ENCODE measurements at regions not wholly inside any gene's neighbourhood (a gene's known extent, or its start where the extent isn't known, plus 50 kb on each side); places are given as distances from the start of the nearest gene placed in this dataset.

DNA sequence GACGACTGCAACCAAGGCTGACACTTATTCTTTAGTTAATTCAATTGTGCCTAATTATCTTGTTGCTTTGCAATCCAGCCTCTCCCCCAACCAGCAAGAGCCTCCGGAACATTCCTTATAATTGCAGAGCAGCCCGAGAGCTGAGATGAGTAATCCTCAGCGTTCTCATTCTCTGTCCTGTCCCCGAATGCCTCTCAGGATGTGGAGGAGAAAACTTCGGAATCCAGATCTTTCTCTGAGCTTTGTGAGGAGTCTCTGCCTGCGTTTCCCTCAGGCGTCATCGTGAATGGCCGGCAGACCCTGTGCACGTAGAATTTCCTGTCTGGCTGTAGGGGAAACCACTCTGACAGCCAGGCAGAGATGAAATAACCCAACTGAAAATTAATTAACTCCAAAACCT lies 160.5 kb upstream of the DIO3 start:
- TF ChIP-seq, protein P1, sequence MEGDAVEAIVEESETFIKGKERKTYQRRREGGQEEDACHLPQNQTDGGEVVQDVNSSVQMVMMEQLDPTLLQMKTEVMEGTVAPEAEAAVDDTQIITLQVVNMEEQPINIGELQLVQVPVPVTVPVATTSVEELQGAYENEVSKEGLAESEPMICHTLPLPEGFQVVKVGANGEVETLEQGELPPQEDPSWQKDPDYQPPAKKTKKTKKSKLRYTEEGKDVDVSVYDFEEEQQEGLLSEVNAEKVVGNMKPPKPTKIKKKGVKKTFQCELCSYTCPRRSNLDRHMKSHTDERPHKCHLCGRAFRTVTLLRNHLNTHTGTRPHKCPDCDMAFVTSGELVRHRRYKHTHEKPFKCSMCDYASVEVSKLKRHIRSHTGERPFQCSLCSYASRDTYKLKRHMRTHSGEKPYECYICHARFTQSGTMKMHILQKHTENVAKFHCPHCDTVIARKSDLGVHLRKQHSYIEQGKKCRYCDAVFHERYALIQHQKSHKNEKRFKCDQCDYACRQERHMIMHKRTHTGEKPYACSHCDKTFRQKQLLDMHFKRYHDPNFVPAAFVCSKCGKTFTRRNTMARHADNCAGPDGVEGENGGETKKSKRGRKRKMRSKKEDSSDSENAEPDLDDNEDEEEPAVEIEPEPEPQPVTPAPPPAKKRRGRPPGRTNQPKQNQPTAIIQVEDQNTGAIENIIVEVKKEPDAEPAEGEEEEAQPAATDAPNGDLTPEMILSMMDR (IDR thresholded peaks at IDR 0.05; ENCODE audit: insufficient read depth, low read length, missing control alignments) = no peak
- CTCF ChIA-PET = no interaction called here
- DNase-seq (ENCODE audit: low read depth, low spot score) = peak; percentile 7
- no peak overlapping the region for H3K4me3 ChIP-seq (ENCODE audit: low read depth, low read length)
- POLR2A ChIA-PET = no interaction called here

DNA sequence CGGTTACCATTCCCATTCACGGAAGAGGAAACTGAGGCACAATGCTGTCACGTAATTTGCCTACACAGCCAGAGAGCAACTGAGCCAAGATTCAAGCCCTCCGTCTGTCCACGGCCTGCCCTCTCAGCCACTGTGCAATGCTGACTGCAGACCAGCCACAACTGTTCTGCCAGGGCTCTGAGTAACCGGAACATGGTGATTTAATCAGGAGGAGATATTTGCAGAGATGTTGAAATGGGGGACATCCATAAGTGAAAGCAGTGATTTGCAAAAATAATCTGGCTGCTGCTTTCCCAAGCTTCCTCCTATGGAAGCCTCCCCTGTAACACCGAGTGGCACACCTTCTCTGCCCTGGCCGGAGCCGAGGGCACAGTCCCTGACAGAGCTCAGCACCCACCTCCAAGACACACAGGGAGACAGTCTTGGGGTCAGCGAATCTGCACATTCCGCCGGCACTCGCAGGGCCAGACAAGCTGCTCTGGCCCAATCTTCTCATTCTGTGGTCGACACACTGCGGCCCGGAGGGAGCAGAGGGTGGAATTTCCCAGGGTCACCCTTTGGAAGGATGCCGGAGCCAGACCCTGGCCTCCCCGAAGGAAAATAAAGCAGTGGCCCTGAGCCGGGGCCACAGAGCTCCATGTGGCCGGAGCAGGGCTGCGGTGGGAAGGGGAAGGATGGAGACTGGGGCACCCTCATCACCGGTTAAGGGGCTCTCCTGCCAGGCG lies 158.2 kb upstream of the DIO3 start:
- ChIA-PET CTCF (no interaction called here), POLR2A (no interaction called here)
- no peak overlapping the region for H3K4me3 ChIP-seq (ENCODE audit: low read depth, low read length)
- no peak for DNase-seq (ENCODE audit: low read depth, low spot score)
- TF ChIP-seq, protein P1 (IDR thresholded peaks at IDR 0.05; ENCODE audit: insufficient read depth, low read length, missing control alignments) = no peak

DNA sequence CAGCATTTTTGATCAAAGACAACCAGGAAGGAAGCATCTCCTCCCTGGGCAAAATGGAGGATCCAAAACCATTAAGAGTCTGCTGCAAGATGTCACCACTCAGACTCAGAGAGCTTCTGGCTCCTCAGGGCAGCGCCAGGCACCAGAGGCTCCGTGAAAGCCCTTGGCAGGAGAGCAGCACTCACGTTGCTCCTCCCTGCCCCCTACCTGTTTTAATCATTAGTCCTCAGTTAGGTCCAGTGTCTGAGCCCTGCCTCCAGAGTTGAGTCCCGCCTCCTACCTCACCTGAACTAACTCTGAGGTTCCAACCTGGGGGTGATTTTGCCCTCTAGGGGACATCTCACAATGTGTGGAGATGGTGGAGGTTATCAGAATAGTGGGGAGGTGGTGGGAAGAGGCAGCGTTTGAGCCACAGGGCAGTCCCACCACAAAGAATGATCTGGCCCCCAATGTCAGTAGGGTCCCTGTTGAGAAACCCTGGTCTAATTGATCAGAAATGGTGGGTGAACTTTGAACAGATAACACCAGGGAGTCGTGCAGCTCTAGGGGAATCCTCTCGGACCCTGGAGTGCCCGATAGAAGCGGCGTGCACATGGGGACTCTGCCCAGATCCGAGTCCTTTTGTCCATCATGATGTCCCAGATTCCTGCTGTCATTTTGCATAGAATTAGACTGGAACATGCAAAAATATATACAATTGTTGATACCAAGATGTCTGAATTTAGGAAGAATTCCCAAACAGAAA lies 156.7 kb upstream of the DIO3 start:
- POLR2A ChIA-PET = no interaction called here
- CTCF ChIA-PET = no interaction called here
- no peak for DNase-seq (ENCODE audit: low read depth, low spot score)

DNA sequence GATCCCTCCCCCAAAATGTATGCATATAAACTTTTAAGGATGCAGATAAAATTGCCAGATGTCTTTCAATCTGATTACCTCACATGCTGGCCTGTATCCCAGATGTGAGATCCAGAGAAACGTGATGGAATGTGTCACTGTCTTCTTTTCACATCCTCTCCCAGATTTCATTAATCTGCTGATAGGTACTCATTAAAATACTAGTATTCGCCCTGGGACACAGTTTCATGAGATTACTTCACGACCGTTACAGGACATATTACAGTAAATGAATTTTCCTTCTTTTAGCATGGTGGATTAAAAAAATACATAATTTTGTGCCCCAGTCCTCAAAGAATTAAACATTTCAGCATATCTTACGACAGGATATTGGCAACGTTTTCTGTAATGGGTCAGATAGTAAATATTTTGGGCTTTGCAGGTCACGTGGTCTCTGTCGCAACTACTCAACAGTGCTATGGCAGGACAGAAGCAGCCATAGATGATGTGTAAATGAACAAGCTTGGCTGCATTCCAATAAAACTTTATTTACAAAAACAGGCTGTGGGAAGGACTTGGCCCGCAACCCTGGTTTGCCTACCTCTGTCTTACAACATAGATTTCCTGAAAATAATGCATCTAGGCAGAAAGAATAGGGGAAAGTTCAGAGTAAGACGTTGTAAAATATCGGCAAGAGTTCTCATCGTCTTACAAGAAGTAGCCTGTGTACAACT lies 156.0 kb upstream of the DIO3 start:
- DNase-seq (ENCODE audit: low read depth, low spot score) = no peak
- ChIA-PET POLR2A (no interaction called here), CTCF (no interaction called here)
- no peak overlapping the region for H3K4me3 ChIP-seq (ENCODE audit: low read depth, low read length)
- TF ChIP-seq, protein P1 (IDR thresholded peaks at IDR 0.05; ENCODE audit: insufficient read depth, low read length, missing control alignments) = no peak

More for the DNA sequence above, 156.7 kb upstream of the DIO3 start:
- TF ChIP-seq, protein P1 (IDR thresholded peaks at IDR 0.05; ENCODE audit: insufficient read depth, low read length, missing control alignments) = no peak
- H3K4me3 ChIP-seq (ENCODE audit: low read depth, low read length) = no peak overlapping the region

DNA sequence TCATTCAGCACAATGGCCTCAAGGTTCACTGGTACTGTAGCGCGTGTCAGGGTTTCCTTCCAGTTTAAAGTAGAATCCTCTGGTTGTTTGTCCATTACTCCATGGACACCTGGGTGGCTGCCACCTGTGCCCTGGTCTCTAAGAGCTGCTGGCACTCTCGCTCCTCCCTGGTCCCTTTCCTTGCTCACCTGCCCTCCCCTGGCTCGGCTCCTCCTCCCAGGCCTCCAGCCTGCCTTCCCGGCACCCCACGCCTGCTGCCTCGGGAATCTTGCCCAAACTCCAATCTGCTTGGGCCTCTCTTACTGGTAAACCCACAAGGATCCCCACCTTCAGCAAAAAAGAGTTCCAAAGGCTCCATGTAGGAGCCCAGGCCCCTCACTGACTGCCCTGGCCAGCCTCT lies 154.4 kb upstream of the DIO3 start:
- TF ChIP-seq, protein P1 (IDR thresholded peaks at IDR 0.05; ENCODE audit: insufficient read depth, low read length, missing control alignments) = no peak
- CTCF ChIA-PET = no interaction called here
- no peak overlapping the region for H3K4me3 ChIP-seq (ENCODE audit: low read depth, low read length)
- POLR2A ChIA-PET = no interaction called here
- DNase-seq (ENCODE audit: low read depth, low spot score) = no peak

DNA sequence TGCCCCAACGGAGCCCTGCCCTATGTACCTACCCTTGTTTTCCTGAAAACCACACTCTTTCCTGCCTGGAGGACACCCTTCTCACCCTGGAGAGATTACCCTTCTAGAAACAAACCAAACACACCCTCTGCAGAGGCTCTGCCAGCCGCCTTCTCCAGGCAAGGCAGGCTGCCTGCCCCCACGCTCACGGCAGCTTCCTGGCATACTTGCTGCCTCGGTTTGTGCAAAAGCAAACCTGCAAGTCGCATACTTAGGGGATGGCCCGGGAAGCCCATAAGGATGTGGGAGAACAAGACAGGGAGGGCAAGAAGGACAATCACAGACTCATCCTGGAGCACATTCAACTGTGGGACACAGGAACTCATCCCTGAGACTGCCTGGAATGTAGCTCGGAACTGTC lies 154.0 kb upstream of the DIO3 start:
- H3K4me3 ChIP-seq (ENCODE audit: low read depth, low read length) = no peak overlapping the region
- POLR2A ChIA-PET = no interaction called here
- CTCF ChIA-PET = no interaction called here
- no peak for DNase-seq (ENCODE audit: low read depth, low spot score)
- TF ChIP-seq, protein P1 (IDR thresholded peaks at IDR 0.05; ENCODE audit: insufficient read depth, low read length, missing control alignments) = no peak

Measured in AG04449 (cell line).